HFF-Myc (cell line): ENCODE measurements at regions not wholly inside any gene's neighbourhood (a gene's known extent, or its start where the extent isn't known, plus 50 kb on each side); places are given as distances from the start of the nearest gene placed in this dataset.

ENCODE experiments used
- DNase-seq: peaks from one replicate; pipeline ENCODE4 v3.0.0-alpha.2; 2011; ENCODE audit warnings: low read depth; ENCODE audit errors: extremely low read depth
- H3K4me3 ChIP-seq: replicated peaks from 2 replicates; pipeline ENCODE4 v1.5.1; 2011; ENCODE audit warnings: low read depth, mild to moderate bottlenecking, control low read depth, low read length
- TF ChIP-seq, protein P1 (sequence below): IDR thresholded peaks from 2 replicates; pipeline ENCODE4 v1.5.1; 2012; ENCODE audit warnings: mild to moderate bottlenecking, low read depth, low read length, control low read depth; ENCODE audit errors: missing control alignments

DNA sequence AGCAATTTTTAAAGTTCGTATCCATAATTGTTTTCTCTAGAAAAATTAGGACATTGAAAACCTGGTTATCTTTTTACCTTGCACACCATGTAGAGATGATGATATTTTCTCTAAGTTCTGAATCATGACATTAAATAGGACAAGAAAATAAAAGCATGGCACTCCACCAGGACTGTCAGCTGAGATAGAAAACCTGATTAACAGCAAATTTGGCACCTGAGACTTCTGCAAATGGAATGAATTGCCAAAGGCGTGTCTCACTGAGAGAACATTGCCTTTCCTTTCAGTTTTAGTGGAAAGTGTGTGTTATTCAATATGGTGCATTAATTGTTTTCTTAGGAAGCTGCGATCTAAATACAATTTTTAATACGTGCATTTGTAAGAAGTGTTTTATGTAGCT, 164.7 kb downstream of the LRRC30 start:
- no peak overlapping the region for H3K4me3 ChIP-seq
- TF ChIP-seq, protein P1, sequence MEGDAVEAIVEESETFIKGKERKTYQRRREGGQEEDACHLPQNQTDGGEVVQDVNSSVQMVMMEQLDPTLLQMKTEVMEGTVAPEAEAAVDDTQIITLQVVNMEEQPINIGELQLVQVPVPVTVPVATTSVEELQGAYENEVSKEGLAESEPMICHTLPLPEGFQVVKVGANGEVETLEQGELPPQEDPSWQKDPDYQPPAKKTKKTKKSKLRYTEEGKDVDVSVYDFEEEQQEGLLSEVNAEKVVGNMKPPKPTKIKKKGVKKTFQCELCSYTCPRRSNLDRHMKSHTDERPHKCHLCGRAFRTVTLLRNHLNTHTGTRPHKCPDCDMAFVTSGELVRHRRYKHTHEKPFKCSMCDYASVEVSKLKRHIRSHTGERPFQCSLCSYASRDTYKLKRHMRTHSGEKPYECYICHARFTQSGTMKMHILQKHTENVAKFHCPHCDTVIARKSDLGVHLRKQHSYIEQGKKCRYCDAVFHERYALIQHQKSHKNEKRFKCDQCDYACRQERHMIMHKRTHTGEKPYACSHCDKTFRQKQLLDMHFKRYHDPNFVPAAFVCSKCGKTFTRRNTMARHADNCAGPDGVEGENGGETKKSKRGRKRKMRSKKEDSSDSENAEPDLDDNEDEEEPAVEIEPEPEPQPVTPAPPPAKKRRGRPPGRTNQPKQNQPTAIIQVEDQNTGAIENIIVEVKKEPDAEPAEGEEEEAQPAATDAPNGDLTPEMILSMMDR = no peak
- no peak for DNase-seq

- TF ChIP-seq, protein P1 = no peak
- DNase-seq = no peak
- H3K4me3 ChIP-seq = no peak overlapping the region
Observed at GRCh38 chr18:7413906-7414305, 153.2 kb upstream of the PTPRM start.

- no peak overlapping the region for H3K4me3 ChIP-seq
- DNase-seq = no peak
Observed at GRCh38 chr18:7414459-7414858, 152.7 kb upstream of the PTPRM start.

DNA sequence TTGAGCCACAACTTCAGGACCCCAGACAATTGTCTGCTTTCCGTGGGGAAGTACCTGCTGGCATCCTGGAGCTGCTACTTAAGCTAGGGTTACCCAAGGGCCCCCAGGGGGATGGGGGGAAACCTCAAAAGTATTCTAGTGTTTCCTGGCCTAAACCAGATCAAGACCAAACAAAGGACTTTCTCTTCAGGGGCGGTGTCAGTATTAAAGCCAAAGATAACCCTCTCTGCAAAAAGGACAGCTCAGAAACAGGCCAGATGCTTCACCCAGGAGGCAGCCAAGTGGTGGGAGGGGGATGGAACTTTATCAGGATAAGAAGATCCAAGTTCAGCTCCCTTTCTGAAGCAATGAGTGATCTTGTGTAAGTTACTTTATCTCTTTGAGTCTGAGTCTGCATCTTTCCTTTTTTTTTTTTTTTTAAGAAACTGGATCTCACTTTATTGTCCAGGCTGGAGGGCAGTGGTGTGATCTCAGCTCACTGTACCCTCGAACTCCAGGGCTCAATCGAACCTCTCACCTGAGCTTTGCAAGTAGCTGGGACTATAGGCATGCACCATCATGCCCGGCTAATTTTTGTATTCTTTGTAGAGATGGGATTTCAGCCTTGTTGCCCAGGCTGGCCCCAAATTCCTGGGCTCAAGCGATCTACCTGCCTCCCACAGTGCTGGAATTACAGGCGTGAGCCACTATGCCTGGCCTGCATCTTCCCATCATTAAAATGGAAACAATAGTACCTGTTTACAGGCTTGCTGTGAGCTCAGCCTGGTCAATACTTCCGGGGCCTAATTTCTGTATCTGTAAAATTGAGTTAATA, 151.8 kb upstream of the PTPRM start:
- TF ChIP-seq, protein P1 = no peak
- no peak overlapping the region for H3K4me3 ChIP-seq
- no peak for DNase-seq

More at GRCh38 chr18:7414459-7414858, 152.7 kb upstream of the PTPRM start:
- TF ChIP-seq, protein P1 = no peak

GRCh38 chr18:7417727-7418126, 149.4 kb upstream of the PTPRM start:
- TF ChIP-seq, protein P1 = no peak
- no peak for DNase-seq
- H3K4me3 ChIP-seq = no peak overlapping the region

- TF ChIP-seq, protein P1 = no peak
- DNase-seq = no peak
Observed at GRCh38 chr18:7429831-7430230, 137.3 kb upstream of the PTPRM start.

More at GRCh38 chr18:7429831-7430230, 137.3 kb upstream of the PTPRM start:
- no peak overlapping the region for H3K4me3 ChIP-seq
